ENCODE measurements at regions not wholly inside any gene's neighbourhood (a gene's known extent, or its start where the extent isn't known, plus 50 kb on each side); places are given as distances from the start of the nearest gene placed in this dataset.

DNA sequence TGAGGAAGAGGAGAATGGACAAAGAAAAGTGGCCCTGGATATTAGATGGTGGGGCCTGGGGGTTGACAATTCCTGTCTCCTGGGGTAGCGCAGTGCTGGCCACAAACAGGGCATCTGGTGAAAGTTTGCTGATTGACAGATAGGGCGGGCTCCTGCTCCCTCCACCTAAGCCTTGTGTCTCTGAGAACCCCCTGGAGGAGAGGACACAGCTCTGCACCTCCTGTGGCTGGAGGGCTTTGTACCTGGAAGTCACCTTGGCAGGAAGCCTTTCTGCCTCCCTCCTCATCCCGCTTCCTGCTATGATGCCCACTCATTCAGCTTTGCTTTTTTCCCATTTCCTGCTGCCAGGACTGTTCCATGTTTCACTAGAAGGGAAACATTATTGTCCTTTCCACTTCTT, 72.4 kb downstream of the RHOB start:
- Histone ChIP-seq H3K4me1 (peaks cover 16% of the 10 kb centered on the region), H3K27ac (no peak overlapping the region), H3K4me2 (no peak overlapping the region), H3K9me3 (no peaks in the 10 kb centered on the region), H3K4me3 (no peak overlapping the region)
- WGBS (ENCODE audit: missing lambda C conversion rate): 96% methylated on average over 3 of the region's 3 CpGs
- no peak for ATAC-seq
- no peak for DNase-seq (ENCODE audit: low read depth in 1 of 2, low spot score in 1 of 2)
- no peak for FAIRE-seq
- TF ChIP-seq, protein P1, sequence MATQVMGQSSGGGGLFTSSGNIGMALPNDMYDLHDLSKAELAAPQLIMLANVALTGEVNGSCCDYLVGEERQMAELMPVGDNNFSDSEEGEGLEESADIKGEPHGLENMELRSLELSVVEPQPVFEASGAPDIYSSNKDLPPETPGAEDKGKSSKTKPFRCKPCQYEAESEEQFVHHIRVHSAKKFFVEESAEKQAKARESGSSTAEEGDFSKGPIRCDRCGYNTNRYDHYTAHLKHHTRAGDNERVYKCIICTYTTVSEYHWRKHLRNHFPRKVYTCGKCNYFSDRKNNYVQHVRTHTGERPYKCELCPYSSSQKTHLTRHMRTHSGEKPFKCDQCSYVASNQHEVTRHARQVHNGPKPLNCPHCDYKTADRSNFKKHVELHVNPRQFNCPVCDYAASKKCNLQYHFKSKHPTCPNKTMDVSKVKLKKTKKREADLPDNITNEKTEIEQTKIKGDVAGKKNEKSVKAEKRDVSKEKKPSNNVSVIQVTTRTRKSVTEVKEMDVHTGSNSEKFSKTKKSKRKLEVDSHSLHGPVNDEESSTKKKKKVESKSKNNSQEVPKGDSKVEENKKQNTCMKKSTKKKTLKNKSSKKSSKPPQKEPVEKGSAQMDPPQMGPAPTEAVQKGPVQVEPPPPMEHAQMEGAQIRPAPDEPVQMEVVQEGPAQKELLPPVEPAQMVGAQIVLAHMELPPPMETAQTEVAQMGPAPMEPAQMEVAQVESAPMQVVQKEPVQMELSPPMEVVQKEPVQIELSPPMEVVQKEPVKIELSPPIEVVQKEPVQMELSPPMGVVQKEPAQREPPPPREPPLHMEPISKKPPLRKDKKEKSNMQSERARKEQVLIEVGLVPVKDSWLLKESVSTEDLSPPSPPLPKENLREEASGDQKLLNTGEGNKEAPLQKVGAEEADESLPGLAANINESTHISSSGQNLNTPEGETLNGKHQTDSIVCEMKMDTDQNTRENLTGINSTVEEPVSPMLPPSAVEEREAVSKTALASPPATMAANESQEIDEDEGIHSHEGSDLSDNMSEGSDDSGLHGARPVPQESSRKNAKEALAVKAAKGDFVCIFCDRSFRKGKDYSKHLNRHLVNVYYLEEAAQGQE (IDR thresholded peaks at IDR 0.05): no peak
- TF ChIP-seq EHF (CRISPR knock-in tag; IDR thresholded peaks at IDR 0.05) (no peak), FOSB (CRISPR knock-in tag; IDR thresholded peaks at IDR 0.05) (no peak), NFE2L2 (conservative IDR thresholded peaks at IDR 0.05; ENCODE audit: low read length) (no peak), MAFK (IDR thresholded peaks at IDR 0.05; ENCODE audit: partially characterized antibody) (no peak), CBX8 (IDR thresholded peaks at IDR 0.05) (no peak), FOXS1 (CRISPR knock-in tag; IDR thresholded peaks at IDR 0.05) (no peak), HMGXB4 (CRISPR knock-in tag; IDR thresholded peaks at IDR 0.05; ENCODE audit: borderline replicate concordance) (no peak), CHD4 (IDR thresholded peaks at IDR 0.05; ENCODE audit: borderline replicate concordance) (no peak), CEBPB (IDR thresholded peaks at IDR 0.05) (no peak), TP53 (CRISPR knock-in tag; IDR thresholded peaks at IDR 0.05) (no peak), RNF2 (IDR thresholded peaks at IDR 0.05; ENCODE audit: borderline replicate concordance, low read depth) (no peak), RCOR1 (IDR thresholded peaks at IDR 0.05; ENCODE audit: low read depth, low read length) (no peak), SREBF2 (IDR thresholded peaks at IDR 0.05) (no peak), RARB (CRISPR knock-in tag; IDR thresholded peaks at IDR 0.05) (no peak), NPAS2 (CRISPR knock-in tag; IDR thresholded peaks at IDR 0.05; ENCODE audit: borderline replicate concordance) (no peak), HDAC2 (IDR thresholded peaks at IDR 0.05) (no peak), POLR2AphosphoS2 (conservative IDR thresholded peaks at IDR 0.05; ENCODE audit: low read length) (no peak), POLR2A (IDR thresholded peaks at IDR 0.05; ENCODE audit: low read length) (no peak)
- TF ChIP-seq, protein P2, sequence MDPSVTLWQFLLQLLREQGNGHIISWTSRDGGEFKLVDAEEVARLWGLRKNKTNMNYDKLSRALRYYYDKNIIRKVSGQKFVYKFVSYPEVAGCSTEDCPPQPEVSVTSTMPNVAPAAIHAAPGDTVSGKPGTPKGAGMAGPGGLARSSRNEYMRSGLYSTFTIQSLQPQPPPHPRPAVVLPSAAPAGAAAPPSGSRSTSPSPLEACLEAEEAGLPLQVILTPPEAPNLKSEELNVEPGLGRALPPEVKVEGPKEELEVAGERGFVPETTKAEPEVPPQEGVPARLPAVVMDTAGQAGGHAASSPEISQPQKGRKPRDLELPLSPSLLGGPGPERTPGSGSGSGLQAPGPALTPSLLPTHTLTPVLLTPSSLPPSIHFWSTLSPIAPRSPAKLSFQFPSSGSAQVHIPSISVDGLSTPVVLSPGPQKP (IDR thresholded peaks at IDR 0.05; ENCODE audit: low read depth, low read length): no peak
- POLR2A ChIA-PET: no interaction called here
- CTCF ChIA-PET: interaction anchor here (2.2 kb wide), 1 partner anchor 11 kb away, joined by 5 read pairs; no protein-coding TSS in a partner anchor

GRCh38 chr2:20520128-20520527, 73.3 kb downstream of the RHOB start:
- FAIRE-seq (no peak), DNase-seq (ENCODE audit: low read depth in 1 of 2, low spot score in 1 of 2) (no peak), ATAC-seq (no peak)
- H3K27ac ChIP-seq: no peak overlapping the region
- H3K9me3 ChIP-seq: no peaks in the 10 kb centered on the region
- ChIA-PET POLR2A (no interaction called here), CTCF (interaction anchor here (1.1 kb wide), 1 partner anchor 14 kb away, joined by 3 read pairs; no protein-coding TSS in a partner anchor)
- WGBS (ENCODE audit: missing lambda C conversion rate): 76% methylated on average over 10 of the region's 10 CpGs
- H3K4me1 ChIP-seq: peaks cover 14% of the 10 kb centered on the region
- no peak overlapping the region for H3K4me2 ChIP-seq
- no peak overlapping the region for H3K4me3 ChIP-seq
- TF ChIP-seq JUN (IDR thresholded peaks at IDR 0.05): no peak
- TF ChIP-seq RAD21 (conservative IDR thresholded peaks at IDR 0.05 in 1 of 2, IDR thresholded peaks at IDR 0.05 in 1 of 2): no peak
- TF ChIP-seq MAZ (IDR thresholded peaks at IDR 0.05; ENCODE audit: borderline replicate concordance, low read depth, low read length): no peak
- no peak for TF ChIP-seq RNF2 (IDR thresholded peaks at IDR 0.05; ENCODE audit: borderline replicate concordance, low read depth)
- no peak for TF ChIP-seq PHF8 (IDR thresholded peaks at IDR 0.05; ENCODE audit: borderline replicate concordance, low read depth)
- TF ChIP-seq, protein P1 (IDR thresholded peaks at IDR 0.05): no peak
- TF ChIP-seq, protein P3, sequence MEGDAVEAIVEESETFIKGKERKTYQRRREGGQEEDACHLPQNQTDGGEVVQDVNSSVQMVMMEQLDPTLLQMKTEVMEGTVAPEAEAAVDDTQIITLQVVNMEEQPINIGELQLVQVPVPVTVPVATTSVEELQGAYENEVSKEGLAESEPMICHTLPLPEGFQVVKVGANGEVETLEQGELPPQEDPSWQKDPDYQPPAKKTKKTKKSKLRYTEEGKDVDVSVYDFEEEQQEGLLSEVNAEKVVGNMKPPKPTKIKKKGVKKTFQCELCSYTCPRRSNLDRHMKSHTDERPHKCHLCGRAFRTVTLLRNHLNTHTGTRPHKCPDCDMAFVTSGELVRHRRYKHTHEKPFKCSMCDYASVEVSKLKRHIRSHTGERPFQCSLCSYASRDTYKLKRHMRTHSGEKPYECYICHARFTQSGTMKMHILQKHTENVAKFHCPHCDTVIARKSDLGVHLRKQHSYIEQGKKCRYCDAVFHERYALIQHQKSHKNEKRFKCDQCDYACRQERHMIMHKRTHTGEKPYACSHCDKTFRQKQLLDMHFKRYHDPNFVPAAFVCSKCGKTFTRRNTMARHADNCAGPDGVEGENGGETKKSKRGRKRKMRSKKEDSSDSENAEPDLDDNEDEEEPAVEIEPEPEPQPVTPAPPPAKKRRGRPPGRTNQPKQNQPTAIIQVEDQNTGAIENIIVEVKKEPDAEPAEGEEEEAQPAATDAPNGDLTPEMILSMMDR (IDR thresholded peaks at IDR 0.05): no peak
- TF ChIP-seq CBX8 (IDR thresholded peaks at IDR 0.05): no peak
- TF ChIP-seq NPAS2 (CRISPR knock-in tag; IDR thresholded peaks at IDR 0.05; ENCODE audit: borderline replicate concordance): no peak

All from A549 (cell line).